ENCODE measurements at regions not wholly inside any gene's neighbourhood (a gene's known extent, or its start where the extent isn't known, plus 50 kb on each side); places are given as distances from the start of the nearest gene placed in this dataset.

- Mint-ChIP-seq H3K4me1 (no peaks in the 10 kb centered on the region), H3K27ac (no peak overlapping the region), H3K4me3 (no peak overlapping the region), H3K36me3 (peaks cover 5% of the 10 kb centered on the region), H3K27me3 (ENCODE audit: low read depth) (no peaks in the 10 kb centered on the region), H3K9me3 (peaks cover 19% of the 10 kb centered on the region)
- DNase-seq (ENCODE audit: low spot score) (no peak), ATAC-seq (no peak)
- ChIA-PET CTCF (no interaction called here), POLR2A (no interaction called here)
- TF ChIP-seq ZNF317 (CRISPR knock-in tag; IDR thresholded peaks at IDR 0.05; ENCODE audit: borderline replicate concordance, low read depth) = peak; percentile 78; the same call in 1 of the 2 replicates
- no peak for TF ChIP-seq ZNF416 (CRISPR knock-in tag; IDR thresholded peaks at IDR 0.05)
Measured at GRCh38 chrX:63566856-63567255, 215.7 kb upstream of the SPIN4 start.

GRCh38 chrX:63561425-63561824, 210.3 kb upstream of the SPIN4 start:
- Mint-ChIP-seq H3K4me3 (peak overlapping the region; percentile 99), H3K9me3 (peaks cover 13% of the 10 kb centered on the region), H3K27ac (peak overlapping the region; percentile 88; the same call in 1 of the 2 replicates), H3K36me3 (peaks cover 2% of the 10 kb centered on the region), H3K4me1 (peaks cover 3% of the 10 kb centered on the region), H3K27me3 (ENCODE audit: low read depth) (no peaks in the 10 kb centered on the region)
- TF ChIP-seq ETV6 (CRISPR knock-in tag; IDR thresholded peaks at IDR 0.05) (no peak), PRDM15 (CRISPR knock-in tag; IDR thresholded peaks at IDR 0.05) (no peak), ZNF281 (CRISPR knock-in tag; IDR thresholded peaks at IDR 0.05) (no peak), TP53 (CRISPR knock-in tag; IDR thresholded peaks at IDR 0.05) (no peak), ZNF232 (CRISPR knock-in tag; IDR thresholded peaks at IDR 0.05) (no peak), ZNF671 (CRISPR knock-in tag; IDR thresholded peaks at IDR 0.05) (no peak), ZNF219 (CRISPR knock-in tag; IDR thresholded peaks at IDR 0.05; ENCODE audit: borderline replicate concordance) (no peak), FOXK1 (CRISPR knock-in tag; IDR thresholded peaks at IDR 0.05) (no peak), CREM (CRISPR knock-in tag; IDR thresholded peaks at IDR 0.05) (no peak), ZNF317 (CRISPR knock-in tag; IDR thresholded peaks at IDR 0.05; ENCODE audit: borderline replicate concordance, low read depth) (no peak), KAT7 (CRISPR knock-in tag; IDR thresholded peaks at IDR 0.05; ENCODE audit: borderline replicate concordance) (no peak), GRHL2 (CRISPR knock-in tag; IDR thresholded peaks at IDR 0.05; ENCODE audit: insufficient replicate concordance, severe bottlenecking) (no peak), ZNF425 (CRISPR knock-in tag; conservative IDR thresholded peaks at IDR 0.05) (no peak)
- ATAC-seq = no peak
- ChIA-PET POLR2A (no interaction called here), CTCF (no interaction called here)
- no peak for DNase-seq (ENCODE audit: low spot score)

All from WTC11 (cell line).